Suppressor macrophage treated with lipopolysaccharide for 1 hour (primary cell): ENCODE measurements at regions not wholly inside any gene's neighbourhood (a gene's known extent, or its start where the extent isn't known, plus 50 kb on each side); places are given as distances from the start of the nearest gene placed in this dataset.
"Not testable (repeated sequence)": the region's sequence is repeated elsewhere in the genome, so short reads cannot be mapped to it uniquely, and the experiment has no call there.

ENCODE experiments used
- DNase-seq, 3 donors: peaks; one replicate each; pipeline ENCODE4 v3.0.0-alpha.2; 2020 to 2022

DNA sequence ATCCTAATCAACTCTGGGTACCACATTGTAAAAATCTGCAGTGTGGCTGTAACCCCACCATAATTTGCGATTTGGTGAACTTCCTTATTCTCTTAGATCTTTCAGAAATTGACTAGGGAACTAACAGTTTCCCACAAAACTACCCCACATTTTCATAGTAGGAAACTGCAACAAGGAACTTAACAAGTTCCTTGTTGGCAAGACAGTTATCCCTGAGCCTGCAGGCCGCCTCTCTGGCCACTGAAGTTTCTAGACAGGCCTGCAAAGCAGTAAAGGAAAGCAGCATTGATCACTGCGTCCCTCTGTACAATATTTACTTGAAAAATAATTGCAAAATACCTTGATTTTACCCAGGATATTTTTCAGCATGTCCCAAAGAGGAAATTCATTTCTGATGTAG is 372.9 kb downstream of the ANAPC1 start:
- peak in 2 of 3 donors; percentile 23 to 42 for DNase-seq

DNA sequence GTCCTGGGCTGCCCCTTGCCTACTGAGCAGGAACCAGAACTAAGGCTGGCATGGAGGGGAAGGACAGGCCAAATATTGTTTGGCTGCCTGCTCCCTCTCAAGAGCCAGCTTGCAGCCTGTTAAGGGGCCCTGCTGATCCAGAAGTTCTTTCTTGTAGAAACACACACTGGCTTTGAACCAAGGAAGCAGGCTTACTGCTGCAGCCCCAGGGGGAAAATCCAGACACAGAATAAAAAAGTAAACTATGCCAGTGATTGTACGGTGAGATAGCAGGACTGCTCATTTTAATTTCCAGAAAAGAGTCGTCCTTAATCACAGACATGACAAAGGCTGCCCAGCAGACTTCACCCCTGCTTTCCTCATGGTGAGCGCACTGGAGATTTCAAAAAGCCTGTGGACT is 371.6 kb downstream of the ANAPC1 start:
- not testable (repeated sequence) for DNase-seq

DNA sequence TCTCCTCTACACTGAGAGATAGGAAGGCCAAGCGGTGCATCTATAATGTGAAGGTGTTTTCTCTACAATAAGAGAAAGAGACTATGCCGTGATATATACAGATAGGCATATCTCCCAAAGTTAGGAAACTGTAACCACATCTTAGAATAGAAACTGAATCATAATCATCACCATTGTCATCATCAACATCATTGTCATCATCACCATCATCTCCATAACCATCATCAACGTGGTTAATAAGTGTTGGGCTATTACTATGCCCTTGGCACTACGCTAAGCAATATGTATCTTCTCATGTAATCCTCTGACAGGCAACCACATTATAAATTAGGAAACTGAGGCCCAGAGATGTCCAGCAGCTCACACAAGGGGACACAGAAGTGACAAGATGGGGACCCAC is 369.9 kb downstream of the ANAPC1 start:
- peak in 1 of 3 donors; percentile 27 for DNase-seq

DNA sequence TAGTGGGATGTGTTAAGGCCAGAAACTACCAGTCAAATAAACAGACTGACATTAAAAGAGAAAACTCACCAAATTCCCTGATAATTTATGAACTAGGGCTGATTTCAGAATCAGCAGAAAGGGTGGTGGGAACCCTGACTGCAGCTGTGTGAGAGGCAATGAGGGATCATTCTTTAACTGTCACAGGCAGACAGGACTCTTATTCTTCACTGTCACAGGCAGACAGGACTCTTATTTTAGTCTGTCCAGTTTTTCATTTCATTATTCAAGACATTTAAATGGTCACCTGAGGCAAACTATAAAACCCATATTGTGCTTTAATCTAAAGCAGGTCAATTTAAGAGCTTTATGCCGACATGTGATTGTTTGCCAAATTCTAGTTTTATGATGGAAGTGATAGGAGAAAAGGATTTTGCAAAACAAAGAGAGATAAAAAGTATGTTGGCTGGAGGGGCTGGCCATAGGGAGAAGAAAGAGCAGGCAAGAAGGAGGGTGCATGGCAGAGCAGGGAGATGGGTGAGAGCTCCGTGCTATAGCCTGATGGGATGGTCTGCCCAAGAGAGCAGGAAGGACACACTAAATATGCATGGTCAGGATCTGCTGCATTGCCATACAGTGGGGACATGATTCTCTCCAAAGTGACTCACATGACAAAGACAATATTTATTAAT is 366.8 kb downstream of the ANAPC1 start:
- not testable (repeated sequence) for DNase-seq

DNA sequence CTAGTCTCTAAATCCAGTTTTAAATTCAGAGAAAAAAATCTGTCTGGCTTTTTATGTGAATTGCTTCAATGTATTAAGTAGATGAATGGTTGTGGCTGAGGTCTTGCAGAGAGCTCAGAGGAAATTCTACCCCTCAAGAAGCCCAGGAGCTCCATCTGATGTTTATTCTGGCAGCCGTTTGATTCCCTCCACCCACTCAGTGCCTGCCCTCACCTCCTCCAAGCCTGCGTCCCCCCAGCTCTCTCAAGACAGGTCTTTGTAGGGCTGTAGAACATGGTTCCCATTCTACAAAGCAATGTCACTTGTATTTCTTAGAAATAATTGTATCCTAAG is 366.3 kb downstream of the ANAPC1 start:
- not testable (repeated sequence) for DNase-seq

DNA sequence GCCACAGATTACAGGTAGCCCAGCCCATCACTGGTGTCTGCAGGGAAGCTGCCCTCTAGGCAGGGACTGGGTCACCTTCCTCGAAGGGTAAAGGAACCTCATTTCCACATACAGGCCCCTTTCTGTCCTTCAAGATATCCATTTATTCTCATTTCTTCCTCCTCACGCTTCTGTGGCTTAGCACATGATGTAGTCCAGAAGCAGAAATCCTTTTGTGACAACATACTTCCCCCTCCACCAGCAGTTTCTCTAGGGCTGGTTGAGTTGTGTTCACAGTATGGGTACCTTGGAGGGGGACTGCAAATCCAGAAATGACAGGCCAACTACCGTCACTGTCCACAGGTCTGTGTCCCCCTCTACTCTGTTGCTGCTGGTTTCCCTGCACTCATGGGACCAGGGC is 364.9 kb downstream of the ANAPC1 start:
- DNase-seq = peak; percentile 55 to 69 (median 63)

DNA sequence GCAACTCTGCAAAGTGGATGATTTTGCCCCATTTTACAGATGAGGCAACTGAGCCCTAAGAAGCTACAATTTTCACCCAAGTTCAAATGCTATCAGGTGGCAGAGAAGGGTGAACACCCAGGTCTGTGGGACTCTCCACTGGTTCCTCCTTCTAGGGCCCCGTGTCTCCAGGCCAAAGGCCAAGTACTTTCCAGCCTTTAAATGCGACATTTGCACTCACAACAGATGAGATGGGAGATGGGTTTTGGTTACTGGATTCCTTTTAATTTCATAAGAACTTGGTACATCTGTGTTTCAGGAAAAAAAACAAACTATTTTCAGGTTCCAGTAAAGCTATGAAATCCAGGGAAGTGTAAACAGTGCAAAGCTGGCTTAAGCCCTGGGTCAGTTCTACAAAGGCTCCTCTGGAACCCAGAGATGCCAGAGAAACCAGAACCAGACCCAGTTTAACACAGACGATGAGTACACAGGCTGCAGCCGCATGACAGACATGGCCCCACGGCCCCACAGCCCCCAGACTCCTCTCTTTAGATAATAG is 361.7 kb downstream of the ANAPC1 start:
- DNase-seq = peak; percentile 16 to 44 (median 30)

DNA sequence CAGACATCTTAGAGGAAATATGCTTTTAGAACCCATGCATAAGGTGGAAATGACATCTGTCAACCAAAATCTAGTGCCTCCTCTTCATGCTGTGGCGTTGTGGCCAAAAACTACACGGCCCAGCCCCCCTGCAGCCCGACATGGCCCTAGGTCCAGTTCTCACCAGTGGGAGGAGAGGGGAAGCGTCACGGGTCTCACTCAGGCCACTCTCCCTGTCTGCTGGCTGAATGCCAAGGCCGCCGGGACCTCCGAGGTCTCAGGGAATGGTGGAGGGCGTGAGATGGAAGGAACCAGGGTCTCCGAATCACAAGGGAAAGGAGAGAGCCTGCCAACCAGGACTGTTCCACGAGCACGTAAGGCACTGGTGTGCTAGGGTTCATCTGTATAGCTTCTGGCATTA is 361.0 kb downstream of the ANAPC1 start:
- DNase-seq = no peak

DNA sequence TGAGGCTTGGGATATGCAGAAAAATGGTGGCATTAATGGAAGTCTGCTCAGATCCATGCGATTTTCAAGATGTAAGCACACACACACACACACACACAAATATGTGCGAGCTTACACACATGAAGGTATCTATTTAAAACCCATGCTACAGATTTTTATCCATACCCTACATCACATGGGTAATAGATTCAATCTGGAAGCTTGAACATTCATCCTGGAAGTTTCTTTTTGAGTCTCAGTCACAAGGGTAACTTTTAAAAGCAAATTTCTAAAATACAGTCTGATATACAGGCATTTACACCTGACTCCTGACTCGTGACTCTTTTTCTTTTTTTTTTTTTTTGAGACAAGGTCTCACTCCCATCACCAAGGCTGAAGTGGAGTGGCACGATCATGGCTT is 359.0 kb downstream of the ANAPC1 start:
- not testable (repeated sequence) for DNase-seq

DNA sequence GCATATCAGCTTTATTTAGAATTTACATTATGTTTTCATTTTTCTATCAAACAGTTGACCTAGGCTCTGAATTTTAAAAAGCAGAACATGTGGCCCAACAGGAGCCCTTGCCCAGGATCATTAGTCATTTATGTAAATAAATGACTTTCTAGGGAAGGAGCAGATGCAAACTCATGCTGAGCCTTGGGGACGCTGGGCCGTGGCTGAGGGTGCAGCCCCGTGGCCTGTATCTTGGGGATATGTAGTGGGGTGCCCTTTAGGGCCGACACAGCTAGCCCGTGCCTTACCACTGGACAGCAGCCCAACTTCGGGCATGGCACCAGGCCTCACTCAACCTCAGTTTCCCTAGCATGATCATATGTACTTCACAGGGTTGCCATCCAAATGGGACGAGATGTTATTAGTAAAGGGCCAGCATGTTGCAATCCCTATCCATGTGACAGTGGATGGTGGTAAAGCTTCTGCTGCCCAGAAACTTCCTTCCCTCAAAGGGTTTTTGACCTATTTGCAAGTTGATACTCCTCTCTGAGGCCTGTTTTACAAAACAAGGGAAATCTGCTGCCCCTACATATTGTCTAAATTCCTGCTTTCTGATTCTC is 357.9 kb downstream of the ANAPC1 start:
- DNase-seq = peak; percentile 27 to 48 (median 42)

DNA sequence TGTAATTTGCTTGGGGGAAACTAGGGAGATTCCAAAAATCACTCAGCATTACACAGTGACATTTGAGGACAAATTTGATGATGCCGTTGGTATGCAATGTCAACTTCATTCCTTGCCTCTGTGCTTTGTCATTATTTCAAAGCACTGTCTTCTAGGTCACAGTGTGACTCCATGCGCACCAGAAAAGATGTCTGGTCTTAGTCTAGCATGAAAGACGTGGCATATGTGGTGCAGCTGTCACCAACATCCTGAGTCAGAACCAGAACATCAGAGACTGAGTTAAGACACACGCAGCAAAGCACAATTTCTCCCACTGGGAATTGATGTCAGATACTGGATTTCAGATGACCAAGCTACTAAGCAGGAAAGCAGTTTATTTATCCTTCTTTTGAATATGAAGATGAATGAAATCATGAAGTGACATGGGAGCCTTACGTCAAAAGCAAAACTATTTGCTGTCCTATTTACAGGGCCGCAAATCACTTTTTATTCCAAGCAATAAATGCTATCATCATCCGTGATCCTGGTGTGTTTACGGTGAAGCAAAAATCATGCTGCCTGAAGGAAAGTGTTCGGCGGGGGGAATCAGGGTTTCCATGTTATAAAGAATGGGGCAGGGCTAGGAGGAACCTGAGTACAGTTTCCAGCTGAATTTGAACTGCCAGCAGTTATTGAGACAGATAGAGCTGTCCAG is 356.1 kb downstream of the ANAPC1 start:
- not testable (repeated sequence) for DNase-seq

DNA sequence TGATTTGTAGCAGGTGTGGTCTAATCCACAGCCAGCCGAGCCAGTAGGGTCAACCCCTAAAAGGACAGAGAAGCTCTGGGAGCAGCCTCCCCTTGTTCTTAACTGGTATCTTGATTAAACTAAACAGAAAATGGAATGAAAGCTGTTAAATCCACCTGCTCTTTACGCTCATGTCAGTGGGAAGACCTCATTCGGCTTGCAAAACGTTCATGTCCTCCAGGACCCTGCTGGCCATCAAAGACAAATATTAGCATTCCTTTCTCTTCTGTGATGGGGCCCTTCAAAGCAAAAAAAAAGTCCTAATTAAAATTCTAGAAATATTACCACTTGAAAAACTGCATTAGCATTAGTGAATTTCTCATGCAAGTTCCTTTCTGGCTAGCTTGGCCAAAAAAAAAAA is 355.0 kb downstream of the ANAPC1 start:
- not testable (repeated sequence) for DNase-seq

DNA sequence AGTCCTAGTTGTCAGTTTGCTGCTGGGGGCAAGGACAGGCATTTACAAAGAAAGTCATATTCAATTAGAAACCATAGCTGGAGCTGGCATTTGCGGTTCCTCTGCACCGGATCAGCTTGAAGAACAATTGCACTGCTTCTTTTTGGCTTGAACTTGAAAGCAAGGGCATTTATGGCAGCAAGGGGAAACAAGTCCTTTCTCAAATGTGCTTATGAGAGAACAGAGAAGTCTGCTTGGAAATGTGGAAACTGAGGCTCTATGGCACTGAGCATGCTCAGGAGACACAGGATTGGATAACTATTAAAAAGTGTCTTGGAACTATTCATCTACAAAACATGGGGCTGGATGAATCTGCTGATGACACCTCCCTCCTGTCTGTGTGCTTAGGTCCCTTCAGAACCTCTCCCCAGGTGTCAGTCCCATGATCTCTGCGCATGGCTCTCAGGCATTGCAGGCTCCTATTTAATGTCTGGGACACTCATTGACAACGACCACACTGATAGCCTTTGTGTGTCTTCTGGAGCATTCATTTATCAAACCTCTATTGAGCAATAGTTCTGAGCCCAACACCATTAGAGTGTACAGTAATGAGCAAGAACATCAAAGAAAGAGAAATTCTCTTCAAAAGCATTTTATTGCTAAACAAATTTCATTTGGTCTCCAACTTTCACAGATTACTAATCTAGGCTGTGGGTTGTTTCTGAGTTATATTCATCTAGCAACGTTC is 353.6 kb downstream of the ANAPC1 start:
- not testable (repeated sequence) for DNase-seq

DNA sequence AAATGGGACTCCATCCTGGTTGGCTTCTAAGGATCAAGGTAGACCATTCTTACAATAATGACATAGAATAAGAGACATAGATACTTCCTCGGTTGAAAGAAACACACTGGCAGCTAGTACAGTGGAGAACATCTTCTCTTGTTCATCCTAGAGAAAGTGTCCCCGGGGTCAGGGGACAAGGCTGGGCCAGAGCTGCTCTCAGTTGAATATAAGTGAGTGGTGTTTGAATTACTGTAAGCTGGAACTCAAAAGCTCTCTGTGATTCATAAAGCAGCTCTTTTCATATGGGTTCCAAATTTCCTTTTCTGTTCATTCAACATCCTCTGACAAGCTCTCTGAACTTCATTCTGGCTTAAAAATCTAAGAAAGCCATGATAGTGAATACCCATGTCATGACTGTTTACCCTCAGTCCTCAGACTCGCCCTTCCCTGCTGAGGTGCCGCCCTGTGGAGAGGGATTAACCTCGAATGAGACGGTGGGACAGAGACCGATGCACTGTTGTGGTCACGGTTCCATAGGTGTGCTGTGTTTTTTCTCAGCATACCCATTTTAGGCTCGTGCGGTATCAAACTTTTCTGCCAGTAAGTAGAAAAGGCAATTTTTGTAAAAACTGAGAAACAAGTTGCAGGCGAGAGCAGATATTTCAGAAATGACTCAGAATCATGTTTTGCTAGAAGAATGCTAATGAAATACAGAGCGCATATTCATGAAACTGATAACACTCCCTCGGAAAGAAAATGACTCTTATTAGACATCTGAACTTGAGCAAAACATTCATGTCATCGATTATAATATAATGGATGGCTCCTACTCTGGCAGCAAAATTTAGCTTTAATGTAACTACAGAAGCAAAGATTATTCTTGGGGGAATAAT is 351.1 kb downstream of the ANAPC1 start:
- not testable (repeated sequence) for DNase-seq

DNA sequence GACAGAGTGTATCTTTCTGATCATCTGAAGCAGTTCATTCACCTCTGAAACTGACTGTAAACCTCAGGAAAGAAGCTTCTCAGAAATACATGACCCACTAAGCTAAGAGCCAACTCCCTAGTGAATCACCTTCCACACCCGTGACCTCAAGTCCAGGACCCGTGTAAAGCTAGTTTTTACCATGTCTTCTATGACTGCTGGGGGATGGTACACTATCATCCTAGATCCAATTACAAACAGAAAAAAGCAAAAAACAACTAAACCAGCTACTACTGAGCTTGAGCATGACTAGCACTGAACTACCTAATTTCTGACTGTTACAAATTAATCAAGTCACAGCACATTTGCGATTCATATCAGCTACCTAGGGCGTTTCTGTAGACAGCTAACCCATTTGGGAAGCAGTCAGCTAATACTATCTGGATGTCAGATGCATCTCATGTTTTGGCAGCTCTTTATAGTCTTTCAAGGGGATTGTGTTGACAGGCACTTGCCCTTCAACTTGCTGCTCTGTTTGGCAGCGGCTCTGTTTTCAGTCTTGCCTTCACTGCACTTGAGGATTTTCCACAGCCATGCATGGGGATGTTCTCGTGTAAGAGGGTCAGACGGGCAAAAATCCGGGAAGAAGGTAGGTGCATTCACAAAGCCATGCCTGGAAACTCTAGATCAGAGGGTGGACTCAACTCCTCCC is 350.3 kb downstream of the ANAPC1 start:
- DNase-seq = not testable (repeated sequence)

DNA sequence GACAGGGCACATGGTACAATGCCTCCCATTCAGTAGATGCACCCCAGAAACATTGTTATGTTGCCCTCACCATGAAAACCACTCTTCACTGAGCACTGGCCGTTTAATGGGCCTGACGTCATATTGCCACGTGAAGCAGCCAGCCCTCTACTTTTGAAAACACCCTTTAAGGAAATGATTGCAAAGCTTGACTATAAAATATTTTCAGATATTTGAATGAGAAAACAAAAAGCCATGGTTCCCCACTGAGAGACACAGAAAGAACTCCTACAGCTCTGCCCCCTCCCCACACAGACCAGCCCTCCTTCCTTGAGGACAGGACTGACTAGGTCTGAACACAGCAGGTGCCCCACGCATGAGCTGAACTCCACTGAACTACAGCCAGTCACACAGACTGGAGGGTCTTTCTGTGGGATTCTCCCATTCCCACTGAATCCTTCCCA is 349.1 kb downstream of the ANAPC1 start:
- peak in 2 of 3 donors; percentile 26 to 43 for DNase-seq

DNA sequence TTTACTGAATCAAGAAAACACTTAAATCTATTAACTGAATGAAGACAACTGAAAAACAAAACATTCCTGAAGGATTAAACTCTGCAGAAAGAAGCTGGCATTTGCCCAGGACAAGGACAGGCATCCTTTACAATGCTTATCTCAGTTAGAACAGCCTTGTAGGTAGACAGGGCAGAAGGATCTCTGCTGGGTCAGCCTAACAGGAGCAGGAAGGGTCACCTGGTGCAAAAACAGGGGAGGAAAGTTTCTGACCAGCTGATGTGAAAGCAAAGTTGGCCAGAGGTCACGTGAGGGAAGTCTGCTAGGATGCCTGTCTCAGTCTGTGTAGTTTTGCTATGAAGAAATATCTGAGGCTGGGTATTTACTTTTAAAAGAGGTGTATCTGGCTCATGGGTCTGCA is 348.6 kb downstream of the ANAPC1 start:
- no peak for DNase-seq

DNA sequence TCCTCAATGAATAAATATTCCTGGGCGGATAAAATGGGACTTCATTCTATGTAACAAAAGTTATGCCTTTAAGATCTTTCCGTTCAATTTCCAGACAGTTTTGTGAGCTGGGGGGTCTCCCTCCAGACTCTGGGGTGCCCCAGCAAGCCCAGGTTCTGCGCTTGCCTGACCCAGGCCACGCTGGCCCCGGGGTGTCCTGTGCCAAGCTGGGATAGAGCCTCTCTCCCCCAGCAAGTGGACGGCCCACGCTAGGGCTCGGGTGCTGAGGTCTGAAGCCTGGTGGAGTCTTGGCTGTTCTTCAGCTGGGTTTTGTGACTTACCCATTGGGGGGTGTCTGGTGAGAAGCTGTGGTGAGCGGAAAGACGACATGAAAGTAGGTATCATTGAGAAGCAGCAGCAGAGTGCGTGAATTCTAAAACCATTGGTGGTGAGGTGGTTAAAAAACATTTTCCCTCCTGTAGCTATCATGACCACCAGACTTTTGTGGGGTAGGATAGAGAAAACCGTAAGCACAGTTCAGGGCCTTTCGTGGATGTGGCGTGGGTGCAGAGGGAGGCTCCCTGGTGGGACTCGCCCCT is 346.8 kb downstream of the ANAPC1 start:
- DNase-seq = no peak

DNA sequence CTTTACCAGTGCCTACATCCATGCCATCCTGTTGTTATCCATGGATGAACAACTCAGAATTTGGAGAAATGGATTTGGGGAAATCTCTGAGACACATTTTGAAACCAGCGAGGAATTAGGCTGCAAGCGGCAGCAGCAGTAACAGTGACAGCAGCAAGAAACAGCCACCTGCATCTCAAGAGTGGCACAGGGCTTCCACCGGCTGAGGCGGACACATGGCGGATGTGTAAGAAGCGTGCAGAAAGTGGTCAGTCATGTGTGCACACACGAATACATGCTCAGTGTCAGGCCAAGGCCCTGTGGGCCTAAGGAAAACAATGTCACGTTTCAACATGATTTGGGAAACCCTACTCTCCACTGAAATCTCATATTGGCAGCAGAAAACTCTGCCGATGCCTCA is 344.0 kb downstream of the ANAPC1 start:
- not testable (repeated sequence) for DNase-seq

DNA sequence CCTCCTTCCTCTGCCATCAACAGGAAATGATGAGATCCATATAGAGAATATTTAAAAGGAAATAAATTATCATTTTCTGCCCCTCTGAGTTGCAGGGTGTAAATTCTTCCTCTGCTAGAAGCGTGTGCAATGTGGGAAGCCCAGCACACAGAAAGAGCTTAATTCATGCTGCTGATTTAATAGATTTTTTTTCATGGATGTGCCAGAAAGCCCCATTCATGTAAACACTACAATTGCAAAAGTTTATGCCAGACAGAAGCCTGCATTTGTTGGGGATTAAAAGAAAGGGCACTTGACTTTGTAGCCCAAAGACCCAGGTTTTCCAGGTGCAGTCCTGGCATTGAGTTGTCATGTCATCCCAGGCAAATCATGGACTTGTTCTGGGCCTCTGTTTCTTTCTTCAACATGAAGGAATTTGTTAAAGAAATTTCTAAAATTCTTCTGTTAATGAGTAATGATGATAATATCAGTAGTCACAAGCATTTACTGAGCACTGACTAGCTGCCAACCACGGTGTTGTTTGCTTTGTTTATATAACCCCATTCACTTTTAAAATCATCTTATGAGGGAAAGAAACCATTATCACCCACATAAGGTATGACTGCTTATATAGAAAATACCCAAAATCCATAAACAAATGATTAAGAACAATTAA is 341.7 kb downstream of the ANAPC1 start:
- not testable (repeated sequence) for DNase-seq

DNA sequence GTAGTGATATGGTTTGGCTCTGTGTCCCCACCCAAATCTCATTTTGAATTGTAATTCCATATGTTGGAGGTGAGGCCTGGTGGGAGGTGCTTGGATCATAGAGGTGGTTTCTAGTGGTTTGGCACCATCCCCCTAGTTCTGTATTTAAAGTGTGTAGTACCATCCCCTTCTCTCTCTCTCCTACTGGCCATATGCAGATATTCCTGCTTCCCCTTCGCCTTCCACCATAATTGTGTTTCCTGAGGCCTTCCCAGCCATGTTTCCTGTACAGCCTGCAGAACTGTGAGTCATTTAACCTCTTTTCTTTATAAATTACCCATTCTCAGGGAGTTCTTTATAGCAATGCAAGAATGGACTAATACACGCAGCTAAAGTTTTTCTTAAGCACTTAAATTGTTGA is 340.0 kb downstream of the ANAPC1 start:
- DNase-seq = not testable (repeated sequence)
